Dermis microvascular lymphatic vessel endothelial cell (primary cell): ENCODE measurements at regions not wholly inside any gene's neighbourhood (a gene's known extent, or its start where the extent isn't known, plus 50 kb on each side); places are given as distances from the start of the nearest gene placed in this dataset.
"Not testable (repeated sequence)": the region's sequence is repeated elsewhere in the genome, so short reads cannot be mapped to it uniquely, and the experiment has no call there.

ENCODE experiments used
- DNase-seq, 2 donors: peaks; one replicate each; pipeline versions ENCODE4 v3.0.0 to v3.0.0-alpha.2; 2010; ENCODE audit warnings: low read depth in 2 of 2

GRCh38 chr13:109401307-109401706 lies 385.1 kb downstream of the IRS2 start:
- no peak for DNase-seq

GRCh38 chr13:109400624-109401257 lies 385.6 kb downstream of the IRS2 start:
- DNase-seq = no peak

GRCh38 chr13:109400209-109400608 lies 386.2 kb downstream of the IRS2 start:
- DNase-seq = no peak

GRCh38 chr13:109398071-109398470 lies 388.3 kb downstream of the IRS2 start:
- not testable (repeated sequence) for DNase-seq

- DNase-seq = no peak
Measured at GRCh38 chr13:109397285-109397684, 389.1 kb downstream of the IRS2 start.

GRCh38 chr13:109396266-109396665 lies 390.1 kb downstream of the IRS2 start:
- DNase-seq = no peak

GRCh38 chr13:109395014-109395413 lies 391.4 kb downstream of the IRS2 start:
- no peak for DNase-seq

- no peak for DNase-seq
Measured at GRCh38 chr13:109394311-109394988, 391.9 kb downstream of the IRS2 start.

- no peak for DNase-seq
Measured at GRCh38 chr13:109393045-109393444, 393.3 kb downstream of the IRS2 start.

- DNase-seq = no peak
Measured at GRCh38 chr13:109390391-109390790, 396.0 kb downstream of the IRS2 start.

GRCh38 chr13:109389892-109390345 lies 396.5 kb downstream of the IRS2 start:
- DNase-seq = no peak

- no peak for DNase-seq
Measured at GRCh38 chr13:109389456-109389855, 396.9 kb downstream of the IRS2 start.

- DNase-seq = no peak
Measured at GRCh38 chr13:109387471-109387870, 398.9 kb downstream of the IRS2 start.

- no peak for DNase-seq
Measured at GRCh38 chr13:109385242-109385560, 401.2 kb downstream of the IRS2 start.

GRCh38 chr13:109384491-109385241 lies 401.7 kb downstream of the IRS2 start:
- DNase-seq = no peak

GRCh38 chr13:109383683-109384082 lies 402.7 kb downstream of the IRS2 start:
- no peak for DNase-seq

- no peak for DNase-seq
Measured at GRCh38 chr13:109381546-109382180, 404.7 kb downstream of the IRS2 start.

GRCh38 chr13:109380457-109380856 lies 405.9 kb downstream of the IRS2 start:
- no peak for DNase-seq

- no peak for DNase-seq
Measured at GRCh38 chr13:109379930-109380329, 406.5 kb downstream of the IRS2 start.

GRCh38 chr13:109376936-109377335 lies 409.4 kb downstream of the IRS2 start:
- DNase-seq = no peak

- no peak for DNase-seq
Measured at GRCh38 chr13:109374609-109375200, 411.7 kb downstream of the IRS2 start.

GRCh38 chr13:109372666-109373065 lies 413.7 kb downstream of the IRS2 start:
- DNase-seq = no peak
